Mesothelial cell of epicardium (in vitro differentiated cells): ENCODE measurements at regions not wholly inside any gene's neighbourhood (a gene's known extent, or its start where the extent isn't known, plus 50 kb on each side); places are given as distances from the start of the nearest gene placed in this dataset.

Source experiments
- DNase-seq, 2 experiments: peaks; one replicate each; pipeline ENCODE4 v3.0.0; 2021; ENCODE audit warnings: low spot score in 2 of 2; ENCODE audit not compliant: unreplicated experiment in 2 of 2
- H3K27ac Mint-ChIP-seq: 2 replicates; pipeline ENCODE4 v1.8.0; 2021; ENCODE audit warnings: mixed read lengths
- H3K27me3 Mint-ChIP-seq: 2 replicates; pipeline ENCODE4 v1.8.0; 2021; ENCODE audit warnings: low read depth, mixed read lengths
- H3K36me3 Mint-ChIP-seq: 2 replicates; pipeline ENCODE4 v1.8.0; 2021; ENCODE audit warnings: mixed read lengths
- H3K4me1 Mint-ChIP-seq: 2 replicates; pipeline ENCODE4 v1.8.0; 2021; ENCODE audit warnings: mixed read lengths
- H3K4me3 Mint-ChIP-seq: 2 replicates; pipeline ENCODE4 v1.8.0; 2021; ENCODE audit warnings: mild to moderate bottlenecking, moderate library complexity, mixed read lengths
- H3K9me3 Mint-ChIP-seq: 2 replicates; pipeline ENCODE4 v1.8.0; 2021; ENCODE audit warnings: mixed read lengths
- CTCF ChIP-seq: fragments of 200-600 bp; sonication (generic); IDR thresholded peaks from one replicate; pipeline ENCODE4 v1.5.0; 2021; ENCODE audit warnings: antibody characterized with exemption; ENCODE audit not compliant: unreplicated experiment

- H3K27ac Mint-ChIP-seq = no peak overlapping the region
- no peak overlapping the region for H3K4me3 Mint-ChIP-seq
- H3K36me3 Mint-ChIP-seq = no peaks in the 10 kb centered on the region
- H3K9me3 Mint-ChIP-seq = peaks cover 5% of the 10 kb centered on the region
- DNase-seq = no peak
- TF ChIP-seq CTCF = no peak
- H3K4me1 Mint-ChIP-seq = peaks cover 13% of the 10 kb centered on the region
- H3K27me3 Mint-ChIP-seq = no peaks in the 10 kb centered on the region
These were observed 186.9 kb downstream of the RGS3 start for GRCh38 chr9:113650207-113651131.

DNA sequence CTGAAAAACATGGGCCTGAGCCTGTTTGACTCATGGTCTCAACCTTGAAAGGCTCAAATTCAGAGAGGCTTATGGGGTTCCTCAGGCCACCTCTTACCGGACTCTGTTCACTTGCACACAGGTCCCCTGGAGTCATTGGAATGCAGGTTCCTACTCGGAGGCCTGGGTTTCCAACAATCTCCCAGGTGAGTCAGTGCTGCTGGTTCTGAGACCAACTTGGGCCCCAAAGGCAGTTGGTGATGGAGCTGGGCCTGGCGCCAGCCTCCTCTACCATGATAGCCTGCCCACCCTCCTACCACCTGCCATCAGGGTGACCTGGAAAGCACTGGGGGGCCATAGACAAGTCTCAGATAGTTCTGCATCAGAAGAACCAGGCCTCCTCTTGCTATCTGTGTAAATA is 188.4 kb downstream of the RGS3 start:
- TF ChIP-seq CTCF = no peak
- no peaks in the 10 kb centered on the region for H3K27me3 Mint-ChIP-seq
- no peak overlapping the region for H3K4me3 Mint-ChIP-seq
- DNase-seq = no peak
- H3K9me3 Mint-ChIP-seq = peaks cover 3% of the 10 kb centered on the region
- peaks cover 13% of the 10 kb centered on the region for H3K4me1 Mint-ChIP-seq
- no peak overlapping the region for H3K27ac Mint-ChIP-seq
- H3K36me3 Mint-ChIP-seq = no peaks in the 10 kb centered on the region

DNA sequence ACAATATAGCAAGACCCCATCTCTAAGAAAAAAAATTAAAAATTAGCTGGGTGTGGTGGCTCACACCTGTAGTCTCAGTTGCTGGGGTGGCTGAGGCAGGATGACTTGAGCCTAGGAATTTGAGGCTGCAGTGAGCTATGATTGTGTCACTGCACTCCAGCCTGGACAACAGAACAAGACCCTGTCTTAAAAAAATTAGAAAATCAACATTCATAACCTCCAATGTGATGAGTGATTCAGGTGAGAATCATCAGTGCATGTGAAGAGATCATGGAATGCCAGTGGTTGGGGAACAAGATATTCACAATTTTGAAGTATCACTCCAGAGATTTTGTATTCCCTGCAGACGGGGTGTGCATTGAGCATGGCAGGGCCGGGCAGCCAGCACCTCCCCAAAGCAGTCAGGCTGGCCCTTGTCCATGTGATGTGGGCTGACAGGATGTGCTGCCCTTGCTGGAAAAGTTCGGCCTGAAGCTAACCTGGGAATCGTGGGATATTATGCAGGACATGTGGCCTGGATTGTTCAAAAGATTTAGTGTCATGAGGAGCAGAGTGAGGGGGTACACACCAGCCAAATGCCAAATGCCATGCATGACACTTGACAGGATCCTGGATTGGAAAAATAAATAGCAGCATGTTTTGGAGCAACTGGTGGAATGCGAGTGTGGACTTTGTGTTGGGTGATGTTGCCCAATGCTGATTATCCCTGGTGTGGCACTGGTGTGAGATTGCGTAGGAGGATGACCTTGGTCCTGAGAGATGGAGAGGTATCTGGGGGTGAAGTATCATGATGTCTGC is 189.0 kb downstream of the RGS3 start:
- Mint-ChIP-seq H3K4me1 (peaks cover 17% of the 10 kb centered on the region), H3K36me3 (no peaks in the 10 kb centered on the region), H3K4me3 (no peak overlapping the region), H3K9me3 (no peaks in the 10 kb centered on the region), H3K27ac (no peak overlapping the region), H3K27me3 (no peaks in the 10 kb centered on the region)
- TF ChIP-seq CTCF = no peak
- DNase-seq = no peak

- H3K27ac Mint-ChIP-seq = peak overlapping the region; percentile 59
- peaks cover under 1% of the 10 kb centered on the region for H3K27me3 Mint-ChIP-seq
- H3K4me3 Mint-ChIP-seq = no peak overlapping the region
- DNase-seq = no peak
- no peaks in the 10 kb centered on the region for H3K36me3 Mint-ChIP-seq
- TF ChIP-seq CTCF = no peak
- no peaks in the 10 kb centered on the region for H3K9me3 Mint-ChIP-seq
- peaks cover 19% of the 10 kb centered on the region for H3K4me1 Mint-ChIP-seq
These were observed 190.4 kb downstream of the RGS3 start for GRCh38 chr9:113653746-113654604.
